ENCODE measurements at regions not wholly inside any gene's neighbourhood (a gene's known extent, or its start where the extent isn't known, plus 50 kb on each side); places are given as distances from the start of the nearest gene placed in this dataset.
A peak's percentile ranks its signal among the peaks of the same experiment; 100 is the strongest.

GRCh38 chr18:22334567-22334966 is 83.1 kb downstream of the CTAGE1 start:
- H3K4me3 ChIP-seq (ENCODE audit: low read depth, low read length), result no peak overlapping the region
- no peak for DNase-seq (ENCODE audit: low read depth)
- TF ChIP-seq, protein P1, sequence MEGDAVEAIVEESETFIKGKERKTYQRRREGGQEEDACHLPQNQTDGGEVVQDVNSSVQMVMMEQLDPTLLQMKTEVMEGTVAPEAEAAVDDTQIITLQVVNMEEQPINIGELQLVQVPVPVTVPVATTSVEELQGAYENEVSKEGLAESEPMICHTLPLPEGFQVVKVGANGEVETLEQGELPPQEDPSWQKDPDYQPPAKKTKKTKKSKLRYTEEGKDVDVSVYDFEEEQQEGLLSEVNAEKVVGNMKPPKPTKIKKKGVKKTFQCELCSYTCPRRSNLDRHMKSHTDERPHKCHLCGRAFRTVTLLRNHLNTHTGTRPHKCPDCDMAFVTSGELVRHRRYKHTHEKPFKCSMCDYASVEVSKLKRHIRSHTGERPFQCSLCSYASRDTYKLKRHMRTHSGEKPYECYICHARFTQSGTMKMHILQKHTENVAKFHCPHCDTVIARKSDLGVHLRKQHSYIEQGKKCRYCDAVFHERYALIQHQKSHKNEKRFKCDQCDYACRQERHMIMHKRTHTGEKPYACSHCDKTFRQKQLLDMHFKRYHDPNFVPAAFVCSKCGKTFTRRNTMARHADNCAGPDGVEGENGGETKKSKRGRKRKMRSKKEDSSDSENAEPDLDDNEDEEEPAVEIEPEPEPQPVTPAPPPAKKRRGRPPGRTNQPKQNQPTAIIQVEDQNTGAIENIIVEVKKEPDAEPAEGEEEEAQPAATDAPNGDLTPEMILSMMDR (conservative IDR thresholded peaks at IDR 0.05; ENCODE audit: low read depth, low read length), result no peak

- no peak for DNase-seq (ENCODE audit: low read depth)
- no peak overlapping the region for H3K4me3 ChIP-seq (ENCODE audit: low read depth, low read length)
- TF ChIP-seq, protein P1 (conservative IDR thresholded peaks at IDR 0.05; ENCODE audit: low read depth, low read length), result peak; percentile 15
These were observed 85.1 kb downstream of the CTAGE1 start for GRCh38 chr18:22332590-22332989.

- DNase-seq (ENCODE audit: low read depth), result no peak
- TF ChIP-seq, protein P1 (conservative IDR thresholded peaks at IDR 0.05; ENCODE audit: low read depth, low read length), result no peak
- no peak overlapping the region for H3K4me3 ChIP-seq (ENCODE audit: low read depth, low read length)
These were observed 87.2 kb downstream of the CTAGE1 start for GRCh38 chr18:22330508-22330907.

- no peak for DNase-seq (ENCODE audit: low read depth)
- TF ChIP-seq, protein P1 (conservative IDR thresholded peaks at IDR 0.05; ENCODE audit: low read depth, low read length), result no peak
- H3K4me3 ChIP-seq (ENCODE audit: low read depth, low read length), result no peak overlapping the region
These were observed 92.3 kb downstream of the CTAGE1 start for GRCh38 chr18:22325396-22325795.

- peak overlapping the region; percentile 37 for H3K4me3 ChIP-seq (ENCODE audit: low read depth, low read length)
- TF ChIP-seq, protein P1 (conservative IDR thresholded peaks at IDR 0.05; ENCODE audit: low read depth, low read length), result peak; percentile 39
- no peak for DNase-seq (ENCODE audit: low read depth)
These were observed 93.3 kb downstream of the CTAGE1 start for GRCh38 chr18:22324191-22325131.

DNA sequence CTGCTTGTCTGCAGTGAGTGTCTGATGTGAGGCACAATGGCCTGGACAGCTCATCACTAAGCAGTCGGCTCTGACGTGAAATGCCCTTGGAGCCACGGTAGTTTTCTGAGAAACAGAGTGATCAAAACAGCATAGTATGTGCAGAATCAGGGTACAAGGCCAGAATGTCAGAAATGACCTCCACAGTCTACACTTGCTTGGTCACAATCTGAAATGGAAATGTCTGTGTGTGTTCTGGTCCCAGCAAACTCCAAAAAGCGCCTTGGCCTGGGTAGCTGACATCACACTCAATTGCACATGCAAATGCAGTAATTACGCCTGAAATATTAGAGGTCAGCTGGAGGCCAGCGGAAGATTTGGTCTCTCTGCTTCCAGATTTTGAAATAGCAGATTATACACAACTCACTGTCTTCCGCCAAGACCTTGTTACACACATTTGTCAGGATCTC is 95.4 kb downstream of the CTAGE1 start:
- no peak for DNase-seq (ENCODE audit: low read depth)
- H3K4me3 ChIP-seq (ENCODE audit: low read depth, low read length), result no peak overlapping the region
- TF ChIP-seq, protein P1 (conservative IDR thresholded peaks at IDR 0.05; ENCODE audit: low read depth, low read length), result no peak
